WI38 (cell line): ENCODE measurements at regions not wholly inside any gene's neighbourhood (a gene's known extent, or its start where the extent isn't known, plus 50 kb on each side); places are given as distances from the start of the nearest gene placed in this dataset.

Source experiments
- H3K4me3 ChIP-seq: 2 replicates; pipeline ENCODE4 v1.5.1; 2011; ENCODE audit warnings: low read depth, mild to moderate bottlenecking, control low read depth, low read length
- CTCF ChIP-seq: IDR thresholded peaks from 2 replicates; pipeline ENCODE4 v1.5.1; 2012; ENCODE audit warnings: low read depth, mild to moderate bottlenecking, control low read depth, low read length

GRCh38 chr2:220053919-220054318, 426.5 kb downstream of the SLC4A3 start:
- no peak overlapping the region for H3K4me3 ChIP-seq
- no peak for TF ChIP-seq CTCF

- H3K4me3 ChIP-seq: no peak overlapping the region
- TF ChIP-seq CTCF: no peak
Measured at GRCh38 chr2:220057391-220057790, 430.0 kb downstream of the SLC4A3 start.

GRCh38 chr2:220057916-220058315, 430.5 kb downstream of the SLC4A3 start:
- H3K4me3 ChIP-seq: no peak overlapping the region

GRCh38 chr2:220064111-220065030, 436.9 kb downstream of the SLC4A3 start:
- no peak overlapping the region for H3K4me3 ChIP-seq
- TF ChIP-seq CTCF: no peak

More at GRCh38 chr2:220057916-220058315, 430.5 kb downstream of the SLC4A3 start:
- TF ChIP-seq CTCF: no peak

GRCh38 chr2:220065581-220065980, 438.2 kb downstream of the SLC4A3 start:
- H3K4me3 ChIP-seq: no peak overlapping the region
- no peak for TF ChIP-seq CTCF

GRCh38 chr2:220068846-220069245, 441.4 kb downstream of the SLC4A3 start:
- no peak overlapping the region for H3K4me3 ChIP-seq

More at GRCh38 chr2:220068846-220069245, 441.4 kb downstream of the SLC4A3 start:
- no peak for TF ChIP-seq CTCF
